ENCODE measurements at regions not wholly inside any gene's neighbourhood (a gene's known extent, or its start where the extent isn't known, plus 50 kb on each side); places are given as distances from the start of the nearest gene placed in this dataset.
A peak's percentile ranks its signal among the peaks of the same experiment; 100 is the strongest.

- no peak overlapping the region for H3K27ac Mint-ChIP-seq
- no peak overlapping the region for H3K4me3 Mint-ChIP-seq
- H3K27me3 Mint-ChIP-seq, result peaks cover 50% of the 10 kb centered on the region
- H3K9me3 Mint-ChIP-seq, result no peaks in the 10 kb centered on the region
- H3K4me1 Mint-ChIP-seq (ENCODE audit: unreplicated experiment), result no peaks in the 10 kb centered on the region
- no peak for TF ChIP-seq CTCF (conservative IDR thresholded peaks at IDR 0.05)
- DNase-seq (ENCODE audit: extremely low spot score, unreplicated experiment), result peak; percentile 63
- no peaks in the 10 kb centered on the region for H3K36me3 Mint-ChIP-seq
Observed at GRCh38 chr20:63091901-63092659, 85.3 kb upstream of the BHLHE23 start.

- H3K27me3 Mint-ChIP-seq, result peaks cover 59% of the 10 kb centered on the region
- H3K4me3 Mint-ChIP-seq, result no peak overlapping the region
- no peak overlapping the region for H3K27ac Mint-ChIP-seq
- no peak for TF ChIP-seq CTCF (conservative IDR thresholded peaks at IDR 0.05)
- H3K36me3 Mint-ChIP-seq, result no peaks in the 10 kb centered on the region
- DNase-seq (ENCODE audit: extremely low spot score, unreplicated experiment), result peak; percentile 66
- no peaks in the 10 kb centered on the region for H3K9me3 Mint-ChIP-seq
- H3K4me1 Mint-ChIP-seq (ENCODE audit: unreplicated experiment), result no peaks in the 10 kb centered on the region
Observed at GRCh38 chr20:63090682-63091571, 84.2 kb upstream of the BHLHE23 start.

GRCh38 chr20:63090052-63090451, 83.3 kb upstream of the BHLHE23 start:
- Mint-ChIP-seq H3K4me1 (ENCODE audit: unreplicated experiment) (no peaks in the 10 kb centered on the region), H3K36me3 (no peaks in the 10 kb centered on the region), H3K27ac (no peak overlapping the region), H3K9me3 (no peaks in the 10 kb centered on the region), H3K27me3 (peaks cover 58% of the 10 kb centered on the region), H3K4me3 (no peak overlapping the region)
- TF ChIP-seq CTCF (conservative IDR thresholded peaks at IDR 0.05), result no peak
- no peak for DNase-seq (ENCODE audit: extremely low spot score, unreplicated experiment)

- H3K27me3 Mint-ChIP-seq, result peaks cover 51% of the 10 kb centered on the region
- DNase-seq (ENCODE audit: extremely low spot score, unreplicated experiment), result peak; percentile 64
- H3K4me1 Mint-ChIP-seq (ENCODE audit: unreplicated experiment), result no peaks in the 10 kb centered on the region
- H3K36me3 Mint-ChIP-seq, result no peaks in the 10 kb centered on the region
- no peak overlapping the region for H3K27ac Mint-ChIP-seq
- H3K4me3 Mint-ChIP-seq, result no peak overlapping the region
- no peak for TF ChIP-seq CTCF (conservative IDR thresholded peaks at IDR 0.05)
- H3K9me3 Mint-ChIP-seq, result no peaks in the 10 kb centered on the region
Observed at GRCh38 chr20:63089051-63089907, 82.5 kb upstream of the BHLHE23 start.

- H3K4me1 Mint-ChIP-seq (ENCODE audit: unreplicated experiment), result no peaks in the 10 kb centered on the region
- DNase-seq (ENCODE audit: extremely low spot score, unreplicated experiment), result peak; percentile 58
- H3K4me3 Mint-ChIP-seq, result no peak overlapping the region
- no peak for TF ChIP-seq CTCF (conservative IDR thresholded peaks at IDR 0.05)
- no peak overlapping the region for H3K27ac Mint-ChIP-seq
- peaks cover 48% of the 10 kb centered on the region for H3K27me3 Mint-ChIP-seq
- no peaks in the 10 kb centered on the region for H3K9me3 Mint-ChIP-seq
- H3K36me3 Mint-ChIP-seq, result no peaks in the 10 kb centered on the region
Observed at GRCh38 chr20:63087872-63088680, 81.3 kb upstream of the BHLHE23 start.
